HG02981 (cell line): ENCODE measurements at regions not wholly inside any gene's neighbourhood (a gene's known extent, or its start where the extent isn't known, plus 50 kb on each side); places are given as distances from the start of the nearest gene placed in this dataset.
"Not testable (repeated sequence)": the region's sequence is repeated elsewhere in the genome, so short reads cannot be mapped to it uniquely, and the experiment has no call there.

Experiments used
- ATAC-seq: cut with Tn5 transposase; IDR thresholded peaks from one replicate; pipeline ENCODE4 v1.9.1; 2021; ENCODE audit warnings: mild to moderate bottlenecking, moderate library complexity; ENCODE audit not compliant: unreplicated experiment

DNA sequence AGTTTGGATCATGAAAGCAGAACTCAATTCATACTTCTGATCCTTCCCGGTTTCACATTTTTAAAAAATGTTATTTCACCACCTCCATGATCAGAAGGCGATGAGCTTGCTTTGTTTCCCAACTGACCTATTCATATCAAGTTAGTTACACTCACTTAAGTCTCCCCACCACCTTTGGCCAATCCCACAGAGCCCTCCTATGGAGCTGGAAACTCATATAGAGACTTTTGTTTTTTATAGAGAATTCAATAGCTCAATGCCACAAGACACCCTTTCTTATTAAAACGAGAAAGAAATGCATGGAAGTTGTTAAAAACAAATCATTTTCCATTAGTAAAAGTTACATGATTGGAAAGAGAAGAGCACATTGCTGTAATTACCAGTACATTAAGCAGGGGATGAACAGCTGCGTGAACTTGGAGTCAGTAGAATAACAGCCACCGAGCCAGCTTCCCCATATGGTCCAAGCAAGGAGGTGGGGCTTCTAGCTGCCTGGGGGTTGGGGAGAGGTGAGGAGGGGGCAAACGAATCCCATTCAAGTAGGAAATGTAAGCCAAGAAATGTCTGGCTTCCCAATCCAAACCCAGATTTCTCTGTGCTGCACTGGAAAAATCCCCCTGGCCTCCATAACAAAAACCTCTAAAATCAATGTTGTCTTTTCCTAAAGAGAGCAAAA is 614.5 kb downstream of the IRS1 start:
- ATAC-seq = no peak

DNA sequence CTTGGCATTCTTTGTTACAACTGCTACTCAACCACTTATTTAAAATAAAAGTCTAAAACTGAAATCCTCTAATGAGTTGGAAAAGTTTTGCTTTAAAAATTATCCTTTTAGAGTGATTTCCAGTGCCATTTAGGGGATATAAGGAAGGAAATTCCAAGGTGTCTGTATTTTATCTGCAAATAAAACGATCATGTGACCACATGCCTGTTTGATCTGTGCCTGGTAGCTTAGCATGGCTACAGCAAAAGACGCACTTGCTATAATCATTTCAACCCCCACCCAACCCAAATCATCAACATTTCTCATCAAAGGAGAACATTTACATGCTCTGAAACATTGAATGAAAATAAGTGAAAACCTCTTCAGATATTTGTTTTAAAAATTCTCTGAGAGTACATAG is 615.1 kb downstream of the IRS1 start:
- ATAC-seq = no peak

DNA sequence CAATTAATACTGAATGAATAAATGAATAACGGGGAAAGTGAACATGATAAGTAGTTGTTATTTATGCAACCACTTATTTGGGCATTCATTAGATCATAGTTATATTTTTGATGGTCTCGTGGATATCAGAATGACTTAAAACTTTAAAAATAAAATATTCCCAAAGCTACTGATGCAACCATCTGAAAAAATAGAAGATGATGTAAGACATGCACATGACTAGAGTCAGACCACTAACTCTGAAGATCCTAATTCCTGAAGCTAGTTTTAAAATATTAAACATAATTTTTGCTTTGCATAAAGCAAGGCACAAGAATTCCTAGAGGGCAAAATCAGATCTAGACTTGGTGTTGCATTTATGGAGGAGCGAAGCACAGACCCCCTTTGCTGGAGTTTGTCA is 616.1 kb downstream of the IRS1 start:
- no peak for ATAC-seq

DNA sequence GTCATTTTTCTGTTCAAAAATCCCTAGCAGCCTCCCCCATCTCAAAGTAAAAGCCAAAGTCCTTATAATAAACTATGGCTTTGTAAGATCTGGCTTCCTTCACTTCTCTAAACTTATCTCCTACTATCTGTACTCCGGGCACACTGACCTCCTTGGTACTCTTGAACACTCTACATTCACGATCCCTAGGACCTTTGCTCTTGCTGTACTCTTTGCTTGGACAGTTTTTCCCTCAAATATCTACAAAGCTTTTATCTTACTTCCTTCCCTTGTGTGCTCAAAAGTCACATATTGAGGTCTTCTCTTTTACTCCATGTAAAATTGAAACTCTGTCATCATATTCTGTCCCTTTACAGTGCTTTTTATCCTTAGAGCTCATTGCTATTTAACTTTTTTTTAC is 616.6 kb downstream of the IRS1 start:
- no peak for ATAC-seq

DNA sequence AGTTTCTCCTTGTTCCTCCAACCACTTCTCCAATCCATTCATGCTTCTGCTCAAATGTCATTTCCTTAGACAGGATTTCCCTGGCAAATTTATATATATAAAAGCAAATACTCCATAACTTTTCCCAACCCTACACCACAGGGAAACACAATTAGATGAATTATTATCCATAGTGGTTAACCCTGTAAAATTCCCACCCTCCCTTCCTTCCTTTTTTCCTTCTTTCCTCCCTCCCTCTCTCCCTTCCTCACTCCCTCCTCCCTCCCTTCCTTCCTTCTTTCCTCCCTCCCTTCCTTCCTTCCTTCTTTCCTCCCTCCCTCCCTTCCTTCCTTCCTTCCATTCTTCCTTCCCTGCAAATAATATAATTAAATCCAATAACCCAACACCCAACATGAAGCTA is 617.7 kb downstream of the IRS1 start:
- ATAC-seq = no peak

DNA sequence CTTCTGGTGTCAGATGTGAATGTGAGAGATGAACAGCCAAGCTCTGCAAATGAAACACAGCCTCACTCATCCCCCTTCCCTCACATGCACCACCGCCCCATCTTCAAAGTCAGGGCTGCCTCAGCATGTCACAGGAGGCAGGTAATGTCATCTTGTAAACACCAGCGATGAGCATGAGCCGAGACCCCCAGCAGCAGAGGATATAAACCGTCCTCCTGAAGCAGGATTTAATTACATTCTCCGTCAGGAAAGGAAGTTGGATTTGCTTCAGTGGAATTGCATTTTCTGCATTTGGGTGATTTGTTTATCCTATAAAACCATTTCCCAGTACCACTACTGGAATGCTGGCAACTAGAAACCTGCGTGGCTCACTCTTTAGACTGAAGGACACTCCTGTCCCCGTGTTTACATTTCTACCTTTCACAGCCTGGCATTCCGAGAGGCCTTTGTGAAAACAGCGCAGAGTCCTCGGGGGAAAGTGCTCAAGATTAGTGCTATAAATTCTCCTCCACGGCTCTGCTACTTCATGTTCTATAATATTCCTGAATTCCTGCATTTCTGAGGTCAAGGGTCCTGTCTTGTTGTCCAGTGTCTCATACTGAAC is 619.2 kb downstream of the IRS1 start:
- no peak for ATAC-seq

DNA sequence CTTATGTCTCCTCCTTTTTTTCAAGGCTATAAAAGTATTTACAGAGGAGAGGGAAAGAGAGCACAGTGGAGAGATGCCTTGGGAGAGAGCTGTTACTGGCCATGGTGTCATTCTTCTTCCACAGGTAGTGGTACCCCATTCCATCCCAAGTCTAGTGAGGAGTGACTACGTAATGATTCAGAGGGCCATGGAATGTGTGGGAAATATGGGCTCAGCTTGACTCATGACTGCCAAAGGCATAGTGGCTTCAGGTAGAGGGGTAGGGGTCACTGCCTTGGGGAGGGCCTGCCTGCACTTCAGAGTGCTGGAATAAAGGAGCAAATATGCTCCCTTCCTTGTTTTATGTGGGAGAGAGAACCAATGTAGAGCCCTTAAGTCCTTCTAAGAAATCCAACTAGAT is 620.6 kb downstream of the IRS1 start:
- ATAC-seq = no peak

DNA sequence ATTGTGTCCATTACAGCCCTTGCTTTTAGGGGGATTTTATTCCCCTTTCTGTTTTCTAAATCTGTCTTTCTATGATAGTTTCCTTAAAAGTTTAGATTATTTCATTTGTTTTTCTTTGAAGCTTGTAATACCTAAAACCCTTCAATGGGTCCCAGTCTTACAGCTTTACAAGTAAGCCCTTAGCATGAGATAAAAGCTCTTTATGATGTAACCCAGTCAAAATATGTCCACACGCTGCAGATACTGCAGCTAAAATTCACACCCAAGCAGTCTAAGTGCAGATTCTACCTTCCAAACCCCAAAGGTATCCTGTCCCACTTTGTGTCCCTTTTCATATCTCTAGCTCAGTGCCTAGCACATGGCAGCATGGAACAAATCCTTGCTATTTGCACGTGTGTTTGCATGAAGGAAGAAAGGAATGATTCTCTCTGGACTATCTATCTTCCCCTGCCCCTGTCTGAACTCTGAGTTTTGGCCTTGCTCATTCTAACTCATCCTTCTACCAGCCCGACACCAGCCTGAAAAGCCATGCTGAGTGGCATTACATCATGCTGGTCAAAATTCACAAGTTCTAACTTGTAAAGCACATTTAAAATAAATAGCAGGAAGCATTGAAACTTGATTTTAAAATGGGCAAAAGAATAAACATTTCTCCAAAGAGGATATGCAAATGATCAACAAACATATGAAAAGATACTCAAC is 623.2 kb downstream of the IRS1 start:
- ATAC-seq = no peak

DNA sequence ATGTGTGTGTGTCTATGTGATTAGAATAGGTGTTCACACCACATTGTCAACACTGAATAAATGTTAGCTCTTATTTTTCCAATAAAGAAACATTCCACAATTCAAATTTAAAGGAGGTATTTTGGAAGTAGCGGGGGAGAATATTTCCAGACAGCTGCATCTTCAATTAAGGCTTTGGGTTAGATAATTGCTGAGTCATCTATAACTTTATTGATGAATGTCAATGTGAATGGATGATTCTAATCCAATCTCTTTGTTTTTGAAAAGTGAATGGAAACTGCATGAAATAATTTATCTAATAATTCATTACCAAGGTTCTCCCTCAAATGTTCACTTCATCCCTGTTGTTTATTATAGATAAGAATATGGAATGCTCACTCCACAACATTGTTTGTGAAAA is 625.2 kb downstream of the IRS1 start:
- no peak for ATAC-seq

DNA sequence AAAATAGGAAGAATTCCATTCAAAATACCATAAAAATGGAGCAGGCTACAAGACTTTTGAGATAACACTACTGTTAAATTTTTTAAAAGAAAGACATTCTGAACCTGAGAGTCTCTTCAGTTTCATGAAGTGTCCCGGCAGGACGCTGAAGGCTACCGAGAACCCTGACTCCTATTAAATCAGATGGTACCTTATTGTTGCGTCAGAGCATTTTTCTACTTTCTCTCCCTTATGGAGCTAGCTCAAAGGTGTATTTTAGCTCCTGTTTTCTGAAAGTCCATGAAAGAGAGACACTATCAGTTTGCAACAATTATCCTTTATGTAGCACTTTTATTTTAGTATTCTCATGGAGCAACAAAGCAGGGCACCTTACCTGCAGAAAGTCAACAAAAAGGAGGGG is 626.7 kb downstream of the IRS1 start:
- no peak for ATAC-seq

DNA sequence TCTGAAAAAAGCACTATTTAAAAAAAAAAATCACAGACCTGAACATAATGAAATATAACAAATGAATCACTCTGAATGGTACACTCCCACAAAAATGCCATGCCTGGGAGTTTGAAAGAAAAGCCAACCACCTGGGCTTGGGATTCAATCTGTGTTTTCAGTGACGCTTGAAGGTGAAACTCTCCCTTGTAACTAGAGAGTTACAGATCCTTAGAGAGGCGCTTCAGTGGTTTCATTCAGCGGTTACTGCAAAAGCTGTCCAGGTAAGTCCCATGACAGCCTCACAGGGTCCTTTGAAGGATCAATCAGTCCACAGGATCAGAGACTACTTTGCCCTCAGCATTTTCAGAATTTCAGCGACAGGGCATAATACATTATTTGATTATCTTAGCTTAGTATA is 627.3 kb downstream of the IRS1 start:
- ATAC-seq = no peak

DNA sequence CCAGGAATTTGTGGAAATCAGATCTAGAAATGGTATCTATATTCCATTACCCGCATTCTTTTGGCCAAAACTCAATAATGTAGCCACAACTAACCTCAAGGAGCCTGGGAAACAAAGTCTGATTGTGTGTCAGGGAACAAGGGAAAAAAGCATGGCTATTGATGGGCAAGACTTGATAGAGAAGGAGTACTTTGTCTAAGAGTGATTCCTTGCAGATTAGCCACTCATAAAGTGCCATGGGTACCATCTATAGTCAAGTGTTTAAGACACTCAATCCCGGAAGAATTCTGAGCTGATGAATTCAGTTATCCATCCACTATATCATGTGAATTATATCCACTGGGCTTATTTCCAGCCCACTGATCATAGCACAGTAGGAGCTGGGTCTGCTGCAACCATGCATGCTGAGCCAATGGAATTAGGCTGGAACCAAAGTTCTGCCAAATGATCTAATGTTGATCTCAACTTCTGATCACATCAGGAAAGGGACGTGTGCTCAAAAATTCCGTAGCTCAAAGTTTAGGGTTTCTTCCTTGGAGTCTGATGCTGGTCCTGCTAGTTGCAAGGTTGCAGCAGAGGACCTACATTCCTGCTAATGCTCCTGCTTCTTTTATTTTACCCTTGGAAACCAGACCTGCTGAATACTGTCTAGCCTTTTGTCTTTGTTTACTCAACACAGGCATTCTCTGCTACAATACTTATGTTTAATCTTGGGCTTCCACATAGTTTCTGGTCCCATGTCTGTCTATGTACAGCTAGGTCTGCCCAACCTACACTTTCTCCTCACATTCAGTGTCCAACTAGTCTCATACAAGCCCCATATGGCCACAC is 629.7 kb downstream of the IRS1 start:
- ATAC-seq = no peak

DNA sequence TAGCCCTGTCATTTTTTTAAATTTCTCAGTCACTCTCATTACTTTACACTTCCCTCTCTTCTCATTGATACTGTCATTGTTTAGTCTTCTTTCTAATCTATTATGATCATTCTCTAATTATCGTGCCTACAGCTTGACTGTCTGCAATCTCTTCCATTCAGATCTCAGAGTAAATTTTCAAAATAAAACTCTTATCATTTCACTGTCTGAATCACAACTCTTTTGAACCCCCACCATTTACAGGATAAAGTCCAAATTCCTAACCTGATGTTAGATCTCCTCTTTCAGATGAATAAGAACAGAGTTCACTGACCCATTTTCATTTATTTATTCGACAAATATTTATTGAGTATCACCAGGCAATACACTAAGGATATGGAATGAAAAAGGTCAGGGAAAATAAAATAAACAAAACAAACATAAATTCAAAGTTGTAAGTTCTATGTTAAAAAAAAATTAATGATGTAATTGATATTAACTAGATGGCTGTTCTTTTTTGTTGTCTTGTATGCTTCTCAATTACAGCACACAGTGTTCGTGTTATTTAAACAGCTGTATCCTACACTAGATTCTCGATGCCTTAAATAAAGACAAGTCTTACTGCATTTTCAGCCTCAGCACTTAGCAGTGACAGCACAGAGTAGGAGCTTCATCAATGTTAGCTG is 631.0 kb downstream of the IRS1 start:
- ATAC-seq = no peak

DNA sequence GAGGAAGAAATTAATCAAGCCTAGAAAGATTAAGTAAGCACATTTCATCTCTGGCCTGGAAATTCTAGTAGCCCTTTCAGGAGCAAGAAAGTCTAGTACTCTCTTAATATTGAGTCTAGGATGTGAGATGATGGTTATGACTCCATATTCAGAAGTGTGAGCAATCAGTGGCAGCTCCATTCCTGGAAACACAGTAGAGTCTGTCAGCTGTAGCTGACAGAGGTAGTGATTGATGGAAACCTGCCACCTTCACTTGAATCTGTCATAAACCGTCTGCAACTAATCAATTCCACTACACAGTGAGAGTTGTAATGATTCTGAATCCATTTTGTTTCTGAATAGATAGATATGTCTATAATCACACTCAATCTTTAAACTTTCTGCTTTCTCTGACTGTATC is 635.1 kb downstream of the IRS1 start:
- no peak for ATAC-seq

DNA sequence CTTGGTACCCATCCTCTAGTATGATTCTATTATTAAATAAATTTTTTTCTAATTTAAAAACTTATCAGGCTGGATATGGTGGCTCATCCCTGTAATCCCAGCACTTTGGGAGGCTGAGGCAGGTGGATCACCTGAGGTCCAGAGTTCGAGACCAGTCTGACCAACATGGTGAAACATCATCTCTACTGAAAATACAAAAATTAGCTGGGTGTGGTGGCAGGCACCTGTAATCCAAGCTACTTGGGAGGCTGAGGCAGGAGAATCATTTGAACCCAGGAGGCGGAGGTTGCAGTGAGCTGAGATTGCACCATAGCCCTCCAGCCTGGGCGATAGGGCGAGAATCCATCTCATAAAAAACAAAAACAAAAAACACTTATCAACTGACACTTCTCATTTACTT is 639.0 kb downstream of the IRS1 start:
- not testable (repeated sequence) for ATAC-seq

DNA sequence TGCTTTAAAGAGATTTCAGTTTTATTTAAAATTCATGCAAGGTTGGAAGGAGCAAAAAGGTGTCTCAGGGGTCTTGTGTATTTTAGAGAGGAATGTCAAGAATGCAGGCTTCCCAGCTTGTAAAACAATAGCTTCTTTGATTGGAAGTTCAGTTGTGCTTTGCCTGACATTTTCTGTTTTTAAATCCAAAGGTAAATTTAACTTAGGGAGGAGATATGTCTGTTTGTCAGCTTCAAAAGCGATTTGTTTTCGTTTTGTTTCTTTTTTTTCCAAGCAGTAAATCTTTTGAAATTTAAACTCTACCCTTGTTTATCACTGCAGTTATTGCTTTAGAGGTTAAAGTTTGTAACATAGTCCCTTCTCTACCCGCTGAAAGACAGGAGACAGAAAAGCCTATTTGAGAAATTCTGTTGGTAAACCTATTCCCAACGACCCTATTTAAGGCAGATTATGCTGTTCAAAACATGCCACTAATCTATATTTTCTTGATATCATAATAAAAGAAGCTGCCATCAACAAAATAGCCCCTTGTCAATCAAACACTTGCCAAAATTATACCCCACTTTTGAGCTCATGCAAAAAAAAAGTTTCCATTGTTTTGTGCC is 639.6 kb downstream of the IRS1 start:
- no peak for ATAC-seq

DNA sequence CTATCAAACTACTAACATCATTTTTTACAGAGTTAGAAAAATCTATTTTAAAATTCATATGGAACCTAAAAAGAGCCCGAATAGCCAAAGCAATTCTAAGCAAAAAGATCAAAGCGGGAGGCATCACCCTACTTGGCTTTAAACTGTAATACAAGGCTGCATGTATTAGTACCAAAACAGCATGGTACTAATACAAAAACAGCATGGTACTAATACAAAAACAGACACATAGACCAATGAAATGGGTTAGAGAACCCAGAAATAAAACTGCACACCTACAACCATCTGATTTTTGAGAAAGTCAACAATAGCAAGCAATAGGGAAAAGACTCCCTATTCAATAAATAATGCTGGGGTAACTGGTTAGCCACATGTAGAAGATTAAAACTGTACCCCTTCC is 640.7 kb downstream of the IRS1 start:
- ATAC-seq = no peak

DNA sequence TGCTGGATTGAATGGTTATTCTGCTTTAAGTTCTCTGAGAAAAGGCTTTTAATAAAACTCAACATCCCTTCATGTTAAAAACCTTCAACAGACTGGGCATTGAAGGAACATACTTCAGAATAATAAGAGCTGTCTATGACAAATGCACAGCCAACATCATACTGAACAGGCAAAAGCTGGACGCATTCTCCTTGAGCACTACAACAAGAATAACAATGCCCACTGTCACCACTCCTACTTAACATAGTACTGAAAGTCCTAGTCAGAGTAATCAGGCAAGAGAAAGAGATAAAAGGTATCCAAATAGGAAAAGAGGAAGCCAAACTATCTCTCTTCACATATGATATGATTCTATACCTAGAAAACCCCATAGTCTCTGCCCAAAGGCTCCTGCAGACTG is 641.4 kb downstream of the IRS1 start:
- no peak for ATAC-seq

DNA sequence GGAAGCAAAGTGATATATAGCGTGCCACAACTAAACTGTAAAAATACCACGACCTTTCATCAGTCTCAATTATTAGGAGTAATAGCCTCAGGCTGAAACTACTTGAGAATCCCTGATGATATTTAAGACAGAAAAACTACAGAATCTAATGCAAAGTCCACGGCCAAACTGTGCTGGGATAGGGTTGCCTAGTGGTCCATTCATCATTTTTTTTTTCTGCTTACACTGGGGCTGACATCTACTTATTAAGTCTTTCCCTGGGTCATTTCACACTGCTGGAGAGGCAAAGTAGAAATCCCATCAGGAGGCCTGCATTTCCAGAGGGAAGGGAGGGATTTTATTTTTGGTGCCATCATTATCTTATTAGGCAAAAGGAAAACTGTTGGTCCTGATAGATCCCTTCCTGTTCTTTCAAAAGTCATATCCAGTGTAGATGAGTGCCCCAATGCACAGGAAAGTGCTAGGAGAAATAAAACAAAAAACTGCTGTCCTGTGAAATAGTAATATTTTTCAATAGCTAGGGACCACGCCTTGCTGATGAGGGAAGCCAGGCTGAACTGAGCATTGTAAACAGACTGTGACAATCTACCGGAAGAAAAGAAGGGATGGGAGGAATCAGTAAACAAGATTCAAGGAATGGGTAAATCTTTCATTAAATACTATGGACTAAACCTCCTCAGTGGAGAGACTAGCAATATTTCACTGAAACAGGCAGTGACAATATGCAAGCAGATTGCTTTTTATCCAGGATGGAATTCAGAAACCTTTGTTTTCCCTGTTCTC is 644.3 kb downstream of the IRS1 start:
- ATAC-seq = no peak

DNA sequence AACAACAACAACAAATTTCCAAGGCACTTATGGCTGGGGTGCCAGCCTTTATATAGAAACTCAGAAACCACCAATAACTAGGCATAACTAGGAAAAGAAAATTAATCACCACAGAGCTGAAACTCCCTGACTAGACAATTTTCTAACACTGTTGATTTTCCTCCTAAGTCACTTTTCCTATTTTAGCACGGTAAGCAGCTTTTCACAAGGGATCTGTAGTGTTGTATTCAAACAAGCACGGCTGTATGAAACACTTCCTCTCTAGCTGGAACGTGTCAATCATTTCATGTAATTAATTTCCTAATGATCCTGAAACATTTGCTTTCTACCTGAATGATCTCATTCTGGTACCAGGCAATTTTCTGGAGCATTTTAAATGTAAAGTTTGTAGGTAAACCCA is 645.0 kb downstream of the IRS1 start:
- no peak for ATAC-seq
